HUES6 (cell line): ENCODE measurements at regions not wholly inside any gene's neighbourhood (a gene's known extent, or its start where the extent isn't known, plus 50 kb on each side); places are given as distances from the start of the nearest gene placed in this dataset.
A peak's percentile ranks its signal among the peaks of the same experiment; 100 is the strongest.

Experiments
- H3K27ac ChIP-seq: 2 replicates; pipeline ENCODE4 v1.7.0; 2013; ENCODE audit warnings: low read depth, mild to moderate bottlenecking, low read length, inconsistent platforms
- H3K27me3 ChIP-seq: 2 replicates; pipeline ENCODE4 v1.6.1; 2013; ENCODE audit warnings: low read length; ENCODE audit not compliant: control insufficient read depth, insufficient read depth
- H3K36me3 ChIP-seq: 2 replicates; pipeline ENCODE4 v1.6.1; 2013; ENCODE audit warnings: low read length; ENCODE audit not compliant: control insufficient read depth, insufficient read depth
- H3K4me1 ChIP-seq: 2 replicates; pipeline ENCODE4 v1.6.1; 2013; ENCODE audit warnings: low read length; ENCODE audit not compliant: control insufficient read depth, insufficient read depth
- H3K4me3 ChIP-seq: 2 replicates; pipeline ENCODE4 v1.5.1; 2013; ENCODE audit warnings: low read depth, low read length
- H3K9ac ChIP-seq: one replicate; pipeline ENCODE4 v1.6.1; 2013; ENCODE audit warnings: mild to moderate bottlenecking, low read length
- H3K9me3 ChIP-seq: 2 replicates; pipeline ENCODE4 v1.6.1; 2013; ENCODE audit warnings: low read depth, low read length; ENCODE audit not compliant: control insufficient read depth, insufficient read depth

- H3K36me3 ChIP-seq = no peaks in the 10 kb centered on the region
- H3K27me3 ChIP-seq = peaks cover 8% of the 10 kb centered on the region
- H3K27ac ChIP-seq = no peak overlapping the region
- no peak overlapping the region for H3K4me3 ChIP-seq
- no peaks in the 10 kb centered on the region for H3K9me3 ChIP-seq
- no peak overlapping the region for H3K9ac ChIP-seq
- no peaks in the 10 kb centered on the region for H3K4me1 ChIP-seq
Observed at GRCh38 chr20:52331655-52332054, 140.1 kb upstream of the ZFP64 start.

DNA sequence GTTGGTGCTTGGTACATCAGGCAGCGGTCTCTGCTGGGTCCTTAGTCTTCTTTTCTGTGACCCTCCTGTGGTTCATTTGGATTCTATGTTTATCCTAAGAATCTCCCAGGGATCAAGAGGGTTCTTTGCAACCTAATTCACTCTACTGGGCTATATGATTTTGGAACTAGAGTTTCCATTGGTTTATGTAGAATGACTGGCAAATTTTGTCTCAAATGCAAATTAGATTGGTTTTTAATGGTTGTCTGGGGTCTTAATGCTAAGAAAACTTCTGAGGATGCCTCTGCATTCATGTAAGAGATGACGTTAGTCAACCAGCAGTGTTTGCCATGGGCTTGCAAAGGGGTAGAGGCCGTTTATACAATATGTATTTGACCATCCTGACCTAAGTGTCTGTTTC, 129.8 kb upstream of the ZFP64 start:
- H3K4me1 ChIP-seq = no peaks in the 10 kb centered on the region
- 0 out of 2 replicates have a peak, but pooled peaks cover 4% of the 10 kb centered on the region for H3K9me3 ChIP-seq
- H3K4me3 ChIP-seq = no peak overlapping the region
- no peak overlapping the region for H3K27ac ChIP-seq
- no peak overlapping the region for H3K9ac ChIP-seq
- H3K36me3 ChIP-seq = no peaks in the 10 kb centered on the region
- H3K27me3 ChIP-seq = peaks cover 10% of the 10 kb centered on the region; the same call in 1 of the 2 replicates

GRCh38 chr20:52318651-52319050, 127.1 kb upstream of the ZFP64 start:
- Histone ChIP-seq H3K36me3 (no peaks in the 10 kb centered on the region), H3K9ac (no peak overlapping the region), H3K4me1 (no peaks in the 10 kb centered on the region), H3K27me3 (peaks cover under 1% of the 10 kb centered on the region; the same call in 1 of the 2 replicates), H3K4me3 (no peak overlapping the region), H3K9me3 (0 out of 2 replicates have a peak, but pooled peaks cover 4% of the 10 kb centered on the region), H3K27ac (no peak overlapping the region)

GRCh38 chr20:52313341-52313963, 121.9 kb upstream of the ZFP64 start:
- H3K27me3 ChIP-seq = 0 out of 2 replicates have a peak, but pooled peaks cover 3% of the 10 kb centered on the region
- no peaks in the 10 kb centered on the region for H3K36me3 ChIP-seq
- peaks cover 21% of the 10 kb centered on the region for H3K4me1 ChIP-seq
- H3K27ac ChIP-seq = no peak overlapping the region
- H3K4me3 ChIP-seq = no peak overlapping the region
- H3K9ac ChIP-seq = no peak overlapping the region
- 0 out of 2 replicates have a peak, but pooled peaks cover 4% of the 10 kb centered on the region for H3K9me3 ChIP-seq

DNA sequence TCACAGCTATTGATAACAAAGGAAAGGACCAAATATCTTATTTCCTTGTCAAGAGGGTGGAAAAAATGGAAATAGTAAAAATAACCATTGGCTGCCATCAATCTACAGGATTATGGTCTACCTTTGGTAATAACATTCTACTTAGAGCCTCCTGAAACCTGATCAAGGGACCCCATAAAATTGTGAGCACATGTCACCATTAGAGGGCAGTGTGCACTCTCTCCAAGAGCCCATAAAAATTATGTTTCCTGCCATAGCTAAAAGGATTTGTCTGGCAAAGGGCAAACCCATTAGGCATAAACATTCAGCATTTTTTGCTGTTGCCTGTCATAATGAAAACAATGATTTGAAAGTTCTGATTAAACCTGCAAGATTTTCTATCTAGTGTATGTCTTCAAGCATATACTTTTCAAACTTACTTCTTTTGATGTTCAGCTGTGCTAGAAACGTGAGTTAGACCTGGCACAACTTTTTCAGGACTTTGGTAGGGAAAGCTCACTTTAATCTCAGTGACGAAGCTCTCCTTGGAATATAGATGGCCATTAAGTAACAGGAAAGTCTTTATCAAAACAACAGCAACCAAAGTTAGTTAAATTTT, 120.7 kb upstream of the ZFP64 start:
- H3K4me1 ChIP-seq = peaks cover 21% of the 10 kb centered on the region
- no peak overlapping the region for H3K27ac ChIP-seq
- no peak overlapping the region for H3K4me3 ChIP-seq
- H3K9me3 ChIP-seq = 0 out of 2 replicates have a peak, but pooled peaks cover 4% of the 10 kb centered on the region
- H3K36me3 ChIP-seq = no peaks in the 10 kb centered on the region
- H3K27me3 ChIP-seq = 0 out of 2 replicates have a peak, but pooled peaks cover 3% of the 10 kb centered on the region
- H3K9ac ChIP-seq = no peak overlapping the region

DNA sequence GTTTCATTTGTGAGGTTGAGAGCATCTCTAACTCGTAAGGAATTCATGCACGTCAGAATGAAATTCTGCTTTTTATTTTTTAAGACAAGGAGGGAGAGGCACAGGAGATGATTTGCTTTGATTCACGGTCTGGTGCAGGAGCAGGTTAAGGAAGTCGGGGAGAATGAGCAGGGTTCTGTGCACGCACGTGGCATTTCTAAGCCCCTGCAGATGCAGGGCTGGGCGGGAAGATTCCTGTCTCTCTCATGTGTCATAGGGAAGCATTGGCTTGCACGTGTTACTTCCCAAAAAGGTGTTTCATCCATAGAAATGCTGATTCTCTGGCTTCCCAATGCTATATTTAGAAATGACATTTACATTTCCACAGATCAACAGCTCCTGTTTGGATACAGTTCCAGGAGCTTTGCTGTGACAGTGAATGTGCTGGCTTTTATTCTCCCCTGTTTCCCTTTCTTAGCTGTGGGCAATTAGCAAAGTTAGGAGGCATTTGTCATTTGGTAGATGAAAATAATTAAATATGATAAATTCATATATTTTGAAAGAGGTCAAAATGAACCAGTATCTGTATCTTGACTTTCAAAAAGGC, 119.7 kb upstream of the ZFP64 start:
- Histone ChIP-seq H3K4me3 (no peak overlapping the region), H3K9me3 (no peaks in the 10 kb centered on the region), H3K9ac (peak overlapping the region; percentile 31), H3K36me3 (no peaks in the 10 kb centered on the region), H3K27me3 (0 out of 2 replicates have a peak, but pooled peaks cover 3% of the 10 kb centered on the region), H3K27ac (no peak overlapping the region), H3K4me1 (peaks cover 21% of the 10 kb centered on the region)

- H3K4me3 ChIP-seq = no peak overlapping the region
- 0 out of 2 replicates have a peak, but pooled peaks cover 3% of the 10 kb centered on the region for H3K27me3 ChIP-seq
- H3K9me3 ChIP-seq = no peaks in the 10 kb centered on the region
- H3K9ac ChIP-seq = no peak overlapping the region
- no peak overlapping the region for H3K27ac ChIP-seq
- H3K36me3 ChIP-seq = no peaks in the 10 kb centered on the region
- peaks cover 21% of the 10 kb centered on the region for H3K4me1 ChIP-seq
Observed at GRCh38 chr20:52309181-52309580, 117.6 kb upstream of the ZFP64 start.

- no peaks in the 10 kb centered on the region for H3K9me3 ChIP-seq
- H3K9ac ChIP-seq = no peak overlapping the region
- no peak overlapping the region for H3K4me3 ChIP-seq
- peaks cover 21% of the 10 kb centered on the region for H3K4me1 ChIP-seq
- H3K36me3 ChIP-seq = no peaks in the 10 kb centered on the region
- H3K27me3 ChIP-seq = 0 out of 2 replicates have a peak, but pooled peaks cover 3% of the 10 kb centered on the region
- no peak overlapping the region for H3K27ac ChIP-seq
Observed at GRCh38 chr20:52306477-52306876, 114.9 kb upstream of the ZFP64 start.

- no peaks in the 10 kb centered on the region for H3K9me3 ChIP-seq
- no peak overlapping the region for H3K27ac ChIP-seq
- no peak overlapping the region for H3K4me3 ChIP-seq
- H3K36me3 ChIP-seq = no peaks in the 10 kb centered on the region
- H3K27me3 ChIP-seq = no peaks in the 10 kb centered on the region
- H3K9ac ChIP-seq = no peak overlapping the region
- peaks cover 14% of the 10 kb centered on the region for H3K4me1 ChIP-seq
Observed at GRCh38 chr20:52305858-52306257, 114.3 kb upstream of the ZFP64 start.

DNA sequence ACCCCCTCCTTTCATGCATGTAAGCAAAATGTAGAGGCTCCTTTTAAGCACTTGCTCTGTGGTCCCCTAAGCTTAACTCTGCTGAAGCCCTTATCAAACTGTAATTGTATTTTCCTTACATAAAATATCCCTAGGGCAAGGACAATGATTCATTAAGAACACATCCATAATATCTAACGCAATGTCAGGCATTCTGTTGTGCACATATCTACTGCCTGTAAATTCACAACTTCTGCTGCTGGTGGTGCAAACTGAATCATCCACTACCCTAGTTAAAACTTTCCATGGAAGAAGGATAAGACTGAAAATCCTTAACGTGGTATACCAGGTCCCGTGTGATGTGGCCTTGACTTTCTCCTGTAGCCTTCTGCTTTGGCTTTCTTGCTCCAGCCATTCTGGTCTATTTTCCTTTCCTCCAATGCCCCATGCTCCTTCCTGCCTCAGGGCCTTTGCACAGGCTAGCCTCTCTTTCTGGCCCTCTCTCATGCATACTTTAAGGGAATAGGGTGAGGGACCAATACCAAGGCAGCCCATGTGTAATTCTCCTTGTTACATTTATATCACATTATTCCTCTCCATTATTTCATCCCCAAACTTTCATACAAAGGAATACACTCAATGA, 113.6 kb upstream of the ZFP64 start:
- no peaks in the 10 kb centered on the region for H3K36me3 ChIP-seq
- no peak overlapping the region for H3K4me3 ChIP-seq
- no peaks in the 10 kb centered on the region for H3K9me3 ChIP-seq
- peaks cover 12% of the 10 kb centered on the region for H3K4me1 ChIP-seq
- H3K27ac ChIP-seq = no peak overlapping the region
- no peak overlapping the region for H3K9ac ChIP-seq
- H3K27me3 ChIP-seq = no peaks in the 10 kb centered on the region
